Hepatocyte (in vitro differentiated cells): ENCODE measurements at regions not wholly inside any gene's neighbourhood (a gene's known extent, or its start where the extent isn't known, plus 50 kb on each side); places are given as distances from the start of the nearest gene placed in this dataset.

ENCODE experiments used
- EZH2 ChIP-seq: fragments of 200-600 bp; sonication (generic); IDR thresholded peaks from 2 replicates; pipeline ENCODE4 v1.6.1; 2016; ENCODE audit warnings: antibody characterized with exemption, mild to moderate bottlenecking, borderline replicate concordance
- EZH2phosphoT487 ChIP-seq: fragments of 200-600 bp; sonication (generic); IDR thresholded peaks from one replicate; pipeline ENCODE4 v1.6.1; 2018; ENCODE audit warnings: antibody characterized with exemption, mild to moderate bottlenecking, low read depth, moderate library complexity; ENCODE audit not compliant: unreplicated experiment, severe bottlenecking
- TF ChIP-seq, protein P1 (sequence below): fragments of 200-600 bp; sonication (generic); IDR thresholded peaks from 2 replicates; pipeline ENCODE4 v1.5.1; 2016; ENCODE audit warnings: antibody characterized with exemption, mild to moderate bottlenecking; ENCODE audit not compliant: poor library complexity

DNA sequence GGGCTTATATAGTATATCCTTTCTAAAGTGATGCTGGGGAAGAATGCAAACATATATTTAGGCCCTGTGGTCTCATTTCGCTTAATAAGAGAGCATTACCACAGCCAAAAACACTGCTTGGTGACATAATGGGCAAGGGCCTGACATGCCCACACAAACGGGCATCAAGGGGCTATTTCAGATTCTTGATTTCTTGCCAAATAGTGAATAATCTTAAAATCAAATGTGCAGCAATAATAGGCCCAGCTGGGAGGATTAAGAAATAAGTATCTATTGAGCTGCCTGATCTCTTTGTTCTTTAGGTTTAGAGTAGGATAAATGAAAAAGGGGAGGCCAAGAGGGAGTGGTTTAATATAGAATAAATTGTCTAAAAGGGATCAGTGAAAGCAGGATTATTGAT is 241.0 kb upstream of the GBE1 start:
- TF ChIP-seq, protein P1, sequence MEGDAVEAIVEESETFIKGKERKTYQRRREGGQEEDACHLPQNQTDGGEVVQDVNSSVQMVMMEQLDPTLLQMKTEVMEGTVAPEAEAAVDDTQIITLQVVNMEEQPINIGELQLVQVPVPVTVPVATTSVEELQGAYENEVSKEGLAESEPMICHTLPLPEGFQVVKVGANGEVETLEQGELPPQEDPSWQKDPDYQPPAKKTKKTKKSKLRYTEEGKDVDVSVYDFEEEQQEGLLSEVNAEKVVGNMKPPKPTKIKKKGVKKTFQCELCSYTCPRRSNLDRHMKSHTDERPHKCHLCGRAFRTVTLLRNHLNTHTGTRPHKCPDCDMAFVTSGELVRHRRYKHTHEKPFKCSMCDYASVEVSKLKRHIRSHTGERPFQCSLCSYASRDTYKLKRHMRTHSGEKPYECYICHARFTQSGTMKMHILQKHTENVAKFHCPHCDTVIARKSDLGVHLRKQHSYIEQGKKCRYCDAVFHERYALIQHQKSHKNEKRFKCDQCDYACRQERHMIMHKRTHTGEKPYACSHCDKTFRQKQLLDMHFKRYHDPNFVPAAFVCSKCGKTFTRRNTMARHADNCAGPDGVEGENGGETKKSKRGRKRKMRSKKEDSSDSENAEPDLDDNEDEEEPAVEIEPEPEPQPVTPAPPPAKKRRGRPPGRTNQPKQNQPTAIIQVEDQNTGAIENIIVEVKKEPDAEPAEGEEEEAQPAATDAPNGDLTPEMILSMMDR: no peak
- TF ChIP-seq EZH2 (no peak), EZH2phosphoT487 (no peak)
